Lung (tissue), 9 donors: ENCODE measurements at regions not wholly inside any gene's neighbourhood (a gene's known extent, or its start where the extent isn't known, plus 50 kb on each side); places are given as distances from the start of the nearest gene placed in this dataset.
"Not testable (repeated sequence)": the region's sequence is repeated elsewhere in the genome, so short reads cannot be mapped to it uniquely, and the experiment has no call there.

Source experiments
- ATAC-seq: fragments of 200-7000 bp; cut with Tn5 transposase; one replicate; pipeline ENCODE4 v1.9.1; 2020; ENCODE audit warnings: moderate number of reproducible peaks; ENCODE audit not compliant: insufficient read depth, low FRiP score
- DNase-seq, 3 donors: peaks; one replicate each; pipeline ENCODE4 v3.0.0-alpha.2; 2013 to 2017
- H3K27ac ChIP-seq, 2 donors: one replicate each; pipeline ENCODE4 v1.5.1; 2013; ENCODE audit warnings: mild to moderate bottlenecking in 2 of 2, moderate library complexity in 2 of 2, control low read depth in 1 of 2, inconsistent platforms in 1 of 2, low read depth in 1 of 2, low read length in 1 of 2
- H3K27me3 ChIP-seq, 3 donors: one replicate each; pipeline ENCODE4 v1.5.1; 2013; ENCODE audit warnings: low read length in 2 of 3; ENCODE audit not compliant: control insufficient read depth in 3 of 3, insufficient read depth in 3 of 3
- H3K36me3 ChIP-seq, 4 donors: one replicate each; pipeline ENCODE4 v1.5.1; 2013; ENCODE audit warnings: low read length in 4 of 4, mild to moderate bottlenecking in 1 of 4, moderate library complexity in 1 of 4; ENCODE audit not compliant: control insufficient read depth in 4 of 4, insufficient read depth in 4 of 4
- H3K4me1 ChIP-seq, 5 donors: one replicate each; pipeline ENCODE4 v1.5.1; 2013; ENCODE audit warnings: low read length in 5 of 5, mild to moderate bottlenecking in 2 of 5, moderate library complexity in 1 of 5; ENCODE audit not compliant: control insufficient read depth in 5 of 5, insufficient read depth in 5 of 5
- H3K4me3 ChIP-seq: one replicate; pipeline ENCODE4 v1.5.1; 2013; ENCODE audit warnings: mild to moderate bottlenecking, control low read depth, moderate library complexity
- H3K9ac ChIP-seq, 2 donors: one replicate each; pipeline ENCODE4 v1.5.1; 2013; ENCODE audit warnings: low read length in 2 of 2, control low read depth in 1 of 2; ENCODE audit not compliant: insufficient read depth in 1 of 2
- H3K9me3 ChIP-seq, 4 donors: one replicate each; pipeline ENCODE4 v1.5.1; 2013; ENCODE audit warnings: low read length in 3 of 4, mild to moderate bottlenecking in 1 of 4, moderate library complexity in 1 of 4; ENCODE audit not compliant: control insufficient read depth in 4 of 4, insufficient read depth in 3 of 4
- WGBS, 2 donors: extraction: QIAGEN DNeasy Blood & Tissue Kit; methylation state at CpG; one replicate each; pipeline ENCODE4 v1.1.7; 2013; 5-methylcytosine and 5-hydroxymethylcytosine counted together
- donor health status: Bipolar disorder and iron deficiency.
- donor health status: healthy.
- donor health status: DM: yes; HTN: yes; CAD: no.

DNA sequence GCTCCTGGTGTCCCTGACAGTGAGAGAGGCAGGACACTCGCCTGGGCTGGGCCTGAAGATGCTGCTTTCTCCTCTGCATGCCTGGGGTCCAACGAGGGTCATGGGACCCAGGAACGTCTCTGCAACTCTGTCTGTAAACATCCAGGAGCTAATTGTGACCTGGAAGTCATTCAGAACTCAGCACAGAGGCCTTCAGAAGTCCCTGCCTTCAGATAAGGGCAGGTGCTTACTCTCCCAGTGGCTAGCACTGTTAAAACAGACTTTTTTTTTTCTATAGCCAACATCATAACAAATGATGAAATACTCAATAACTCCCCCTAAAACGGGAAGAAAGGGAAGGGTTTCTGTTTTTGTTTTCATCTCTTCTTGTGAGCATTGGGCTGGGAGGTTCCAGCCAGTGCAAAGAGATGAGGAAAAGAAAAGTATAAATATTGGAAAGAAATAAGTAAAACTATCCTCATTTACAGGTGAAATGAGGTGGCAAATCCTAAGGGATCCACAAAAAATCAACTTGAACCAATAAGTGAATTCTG is 118.3 kb upstream of the FAM20C start:
- not testable (repeated sequence) for H3K27ac ChIP-seq, H3K27me3 ChIP-seq, H3K4me1 ChIP-seq, DNase-seq, H3K4me3 ChIP-seq, H3K9ac ChIP-seq, ATAC-seq, H3K9me3 ChIP-seq, H3K36me3 ChIP-seq
- WGBS, 2 donors: 50 to 54% methylated on average over 4 of the region's 4 CpGs

DNA sequence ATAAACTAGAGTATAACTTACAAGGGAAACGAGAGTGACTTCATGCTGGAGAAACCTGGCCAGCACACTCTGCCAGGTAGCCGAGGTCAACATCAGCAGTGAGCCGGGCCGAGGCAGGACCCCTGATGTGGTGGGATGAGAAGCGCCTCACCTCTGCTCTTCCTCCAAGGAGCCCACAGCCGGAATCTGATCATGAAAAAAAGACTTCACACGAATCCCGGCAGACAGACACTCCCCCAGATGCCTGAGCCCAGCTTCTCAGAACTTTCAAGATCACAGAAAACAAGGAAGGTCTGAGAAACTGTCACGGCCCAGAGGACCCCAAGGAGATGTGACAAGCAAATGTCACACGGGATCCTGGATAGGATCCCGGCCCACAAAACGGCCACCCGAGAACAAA is 116.9 kb upstream of the FAM20C start:
- WGBS, 2 donors: 85 to 90% methylated on average over 13 of the region's 13 CpGs
- H3K9me3 ChIP-seq, H3K4me1 ChIP-seq, H3K36me3 ChIP-seq, H3K9ac ChIP-seq, H3K4me3 ChIP-seq, H3K27ac ChIP-seq, DNase-seq, H3K27me3 ChIP-seq, ATAC-seq: not testable (repeated sequence)

DNA sequence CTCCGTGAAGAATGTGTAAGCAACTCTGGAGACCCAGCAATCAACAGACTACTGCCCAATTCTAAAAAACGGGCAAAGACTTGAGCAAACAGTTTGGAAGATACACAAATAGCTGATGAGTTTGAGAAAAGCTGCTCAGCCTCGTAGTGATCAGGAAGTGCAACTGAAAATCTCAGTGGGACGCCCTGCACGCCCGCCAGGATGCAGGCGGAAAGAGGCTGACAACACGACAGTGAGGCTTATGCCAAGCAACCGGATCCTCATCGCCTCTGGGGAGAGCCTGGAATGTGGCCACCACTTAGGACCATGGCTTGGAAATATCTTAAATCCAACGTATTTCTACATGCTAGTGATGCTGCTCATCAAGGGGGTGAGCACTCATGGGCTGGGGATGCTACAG is 116.2 kb upstream of the FAM20C start:
- not testable (repeated sequence) for H3K4me3 ChIP-seq, H3K27me3 ChIP-seq, H3K4me1 ChIP-seq, H3K27ac ChIP-seq, ATAC-seq, DNase-seq, H3K9me3 ChIP-seq, H3K9ac ChIP-seq, H3K36me3 ChIP-seq
- WGBS, 2 donors: 75% methylated on average over 4 of the region's 11 CpGs; no CpG with 5 or more reads in 1 of the 2 donors

DNA sequence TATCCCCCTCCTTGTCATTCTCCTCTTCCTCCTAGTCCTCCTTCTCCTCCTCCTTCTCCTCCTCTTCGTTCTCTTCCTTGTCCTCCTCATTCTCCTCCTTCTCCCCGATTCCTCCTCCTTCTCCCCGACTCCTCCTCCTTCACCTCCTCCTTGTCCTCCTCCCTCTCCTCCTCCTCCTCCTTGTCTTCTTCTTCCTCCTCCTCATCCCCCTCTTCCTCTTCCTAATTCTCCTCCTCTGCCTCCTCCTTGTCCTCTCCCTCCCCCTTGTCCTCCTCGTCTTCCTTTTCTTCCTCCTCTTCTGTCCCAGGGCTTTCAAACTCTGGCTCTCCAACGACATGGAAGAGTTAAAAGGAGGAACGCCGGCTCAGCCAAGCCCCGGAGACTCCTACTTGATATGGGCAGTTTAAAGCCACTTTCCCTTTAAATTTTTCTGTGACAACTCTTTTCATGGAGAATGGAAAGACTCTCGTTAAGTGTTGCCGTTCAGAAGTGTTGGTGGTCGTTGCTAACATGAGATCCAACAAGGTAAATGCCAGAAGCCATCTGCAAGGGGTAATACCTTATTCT is 115.5 kb upstream of the FAM20C start:
- WGBS, 2 donors: 40 to 54% methylated on average over 8 to 9 of the region's 11 CpGs
- H3K9ac ChIP-seq, H3K4me3 ChIP-seq, H3K9me3 ChIP-seq, H3K27me3 ChIP-seq, H3K27ac ChIP-seq, H3K4me1 ChIP-seq, ATAC-seq, DNase-seq, H3K36me3 ChIP-seq: not testable (repeated sequence)

DNA sequence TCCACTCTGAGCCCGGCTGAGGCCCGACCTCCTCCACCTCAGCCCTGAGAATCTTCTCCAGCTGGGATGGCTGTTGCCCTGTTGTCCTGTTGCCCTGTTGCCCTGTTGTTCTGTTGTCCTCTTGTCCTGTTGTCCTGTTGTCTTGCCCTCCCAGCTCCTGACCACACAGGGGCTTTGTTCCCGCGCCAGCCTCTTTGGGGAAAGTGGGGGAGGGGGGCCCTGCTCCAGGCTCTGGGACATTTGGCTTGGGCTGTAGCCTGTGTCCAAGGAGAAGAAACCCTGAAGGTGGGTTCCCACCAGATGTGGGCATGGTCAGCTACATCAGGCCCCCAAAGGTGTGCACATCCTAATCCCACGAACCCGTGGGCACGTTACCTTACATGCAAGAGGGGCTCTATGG is 113.5 kb upstream of the FAM20C start:
- WGBS, 2 donors: 93 to 96% methylated on average over 5 to 7 of the region's 7 CpGs
- not testable (repeated sequence) for H3K27me3 ChIP-seq, H3K27ac ChIP-seq, H3K4me3 ChIP-seq, H3K9me3 ChIP-seq, DNase-seq, H3K9ac ChIP-seq, ATAC-seq, H3K4me1 ChIP-seq, H3K36me3 ChIP-seq

DNA sequence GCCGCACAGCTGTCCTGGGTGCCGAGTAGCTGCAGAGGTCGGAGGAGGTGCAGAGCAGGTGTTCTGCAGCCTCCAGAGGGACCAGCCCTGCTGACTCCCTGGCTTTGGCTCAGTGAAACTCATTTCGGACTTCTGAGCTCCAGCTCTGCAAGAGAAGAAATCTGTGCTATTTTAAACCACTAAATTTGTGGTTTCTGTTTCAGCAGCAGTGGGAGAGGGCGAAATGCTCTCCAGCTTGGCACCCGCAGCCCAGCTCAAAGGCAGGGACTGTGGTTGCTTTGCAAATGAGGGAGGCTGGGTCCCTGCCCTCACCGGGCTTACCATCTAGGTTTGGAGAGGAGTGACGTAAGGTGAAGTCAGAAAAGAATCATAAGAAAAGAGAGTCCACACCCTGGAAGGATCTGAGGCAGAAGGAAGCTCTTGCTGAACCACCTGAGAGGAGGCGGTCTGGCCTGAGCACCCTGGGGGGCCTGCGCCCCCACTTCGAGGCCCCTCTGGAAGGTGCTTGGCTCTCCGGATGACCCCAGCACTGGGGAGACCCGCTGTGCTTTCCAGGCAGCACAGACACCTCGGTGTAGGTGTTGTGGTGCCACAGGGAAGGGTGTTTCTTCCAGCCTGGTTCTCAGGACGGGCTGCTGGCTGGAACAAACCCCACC is 112.8 kb upstream of the FAM20C start:
- H3K4me1 ChIP-seq, H3K9ac ChIP-seq, H3K36me3 ChIP-seq, H3K4me3 ChIP-seq, H3K9me3 ChIP-seq, DNase-seq, H3K27me3 ChIP-seq, ATAC-seq, H3K27ac ChIP-seq: not testable (repeated sequence)
- 83 to 91% methylated on average over 11 to 14 of the region's 15 CpGs for WGBS, 2 donors
